ENCODE measurements at regions not wholly inside any gene's neighbourhood (a gene's known extent, or its start where the extent isn't known, plus 50 kb on each side); places are given as distances from the start of the nearest gene placed in this dataset.

DNA sequence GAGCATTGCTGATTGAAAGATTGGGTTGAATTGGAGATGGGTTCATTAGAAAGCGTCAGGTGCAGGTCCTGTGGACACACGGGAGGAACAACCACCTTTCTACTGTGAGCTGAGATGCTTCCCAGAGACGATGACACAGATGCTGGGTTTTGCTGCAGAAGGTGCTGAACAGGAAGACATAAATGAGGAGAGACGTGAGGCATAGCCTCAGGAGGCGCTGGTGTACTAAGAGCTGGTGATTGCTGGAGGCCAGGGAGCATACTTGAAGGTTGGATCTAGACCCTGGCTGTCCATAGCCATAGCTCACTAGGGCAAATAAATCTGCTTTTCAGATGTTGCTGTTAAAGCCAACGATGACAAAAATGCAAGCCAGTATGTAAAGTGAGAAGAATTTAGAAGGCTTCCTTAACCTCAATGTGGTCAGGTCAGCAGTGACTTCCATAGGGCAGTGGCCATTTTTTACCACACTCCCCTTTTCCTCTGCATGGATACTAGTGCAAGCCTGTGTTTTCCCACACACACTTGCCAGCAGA is 153.7 kb downstream of the SOX11 start:
- DNase-seq, result no peak

DNA sequence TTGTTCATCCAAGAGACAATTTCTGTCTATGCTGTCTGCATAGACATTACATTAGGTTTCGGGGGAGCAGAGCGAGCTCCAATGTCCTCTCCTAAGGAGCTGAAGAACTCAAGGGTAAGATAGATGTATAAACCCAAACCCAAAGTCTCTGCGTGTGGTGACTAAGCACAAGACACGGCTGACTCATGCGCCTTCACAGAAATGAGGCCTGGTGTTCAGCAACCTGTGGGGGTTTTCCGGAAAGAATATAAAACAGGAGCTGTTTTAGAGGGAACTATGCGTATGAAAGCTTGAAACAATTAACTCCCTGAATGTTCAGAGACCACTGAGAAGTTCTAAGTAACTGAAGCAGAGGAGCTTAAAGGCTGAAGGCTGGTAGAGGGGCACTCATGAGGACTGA is 154.7 kb downstream of the SOX11 start:
- no peak for DNase-seq

DNA sequence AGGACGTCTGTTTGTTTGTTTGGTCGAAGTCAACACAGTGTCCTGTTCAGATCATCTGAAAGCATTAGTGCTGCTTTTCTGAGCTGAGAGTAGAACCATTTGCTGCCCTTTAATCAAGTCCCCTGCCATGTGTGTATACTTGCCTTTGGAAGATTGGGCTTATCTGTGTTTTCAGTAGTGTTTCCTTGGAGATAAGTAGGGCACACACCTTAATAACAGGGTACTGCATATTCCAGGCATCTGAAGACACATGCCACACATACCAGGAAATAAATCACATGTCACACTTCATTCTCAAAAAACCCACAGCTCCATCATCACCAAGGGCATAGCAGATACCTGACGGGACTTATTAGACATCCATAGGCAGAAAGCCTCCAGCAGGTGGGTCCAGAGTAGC is 157.4 kb downstream of the SOX11 start:
- no peak for DNase-seq

DNA sequence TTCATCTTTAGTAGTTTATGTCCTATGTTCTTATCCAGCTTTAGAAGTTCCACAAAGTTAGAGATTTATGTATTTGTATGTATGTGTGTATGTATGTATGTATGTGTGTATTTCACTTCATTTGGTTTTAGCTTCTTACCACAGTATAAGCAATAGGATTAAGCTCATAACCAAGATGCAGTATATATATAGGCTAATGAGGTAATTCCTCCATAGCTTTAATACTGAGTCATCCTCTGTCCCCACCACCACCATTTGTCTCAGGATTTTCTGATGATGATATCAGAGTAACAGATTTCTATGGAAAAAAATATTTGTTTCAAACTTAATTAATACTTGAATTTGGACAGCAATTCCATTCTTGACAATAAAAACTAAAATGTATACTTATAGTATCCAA is 159.2 kb downstream of the SOX11 start:
- no peak for DNase-seq

DNA sequence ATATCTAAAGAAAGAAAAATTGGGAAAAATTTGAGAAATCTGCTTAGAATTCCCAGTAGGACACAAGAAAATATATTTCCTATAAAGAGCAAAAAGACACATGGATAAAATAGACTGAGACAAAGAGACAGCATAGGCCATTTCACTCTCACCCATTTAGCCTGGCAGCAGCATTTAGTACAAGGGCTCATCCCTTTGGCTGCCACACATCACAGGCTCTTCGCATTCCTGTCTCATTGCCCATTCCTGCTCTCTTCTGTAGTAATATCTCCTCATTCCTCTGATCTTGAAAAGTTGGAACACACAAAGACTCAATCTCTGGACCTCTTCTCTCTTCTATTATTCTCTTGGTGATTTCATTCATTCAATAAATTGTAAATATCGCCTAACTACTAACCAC is 162.6 kb downstream of the SOX11 start:
- no peak for DNase-seq

DNA sequence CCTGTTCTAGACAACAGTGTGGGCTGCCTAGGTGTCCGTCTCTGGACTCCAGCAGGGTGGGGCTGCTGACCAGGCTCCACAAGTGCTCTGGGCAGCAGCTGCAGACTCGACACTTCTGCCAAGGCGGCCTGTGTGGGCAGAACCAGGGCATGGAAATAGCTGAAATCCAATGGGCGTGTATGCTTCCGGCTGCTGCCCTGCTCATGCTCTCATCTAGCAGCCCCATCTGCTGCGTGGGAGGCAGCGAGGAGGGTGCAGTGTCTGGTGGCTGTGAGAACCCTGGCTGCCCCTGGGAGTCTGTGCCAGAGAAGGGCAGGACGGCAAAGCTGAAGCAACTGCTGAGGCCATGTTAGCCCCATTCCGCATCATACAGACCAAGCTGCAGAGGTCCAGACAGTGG is 174.9 kb downstream of the SOX11 start:
- DNase-seq, result no peak

DNA sequence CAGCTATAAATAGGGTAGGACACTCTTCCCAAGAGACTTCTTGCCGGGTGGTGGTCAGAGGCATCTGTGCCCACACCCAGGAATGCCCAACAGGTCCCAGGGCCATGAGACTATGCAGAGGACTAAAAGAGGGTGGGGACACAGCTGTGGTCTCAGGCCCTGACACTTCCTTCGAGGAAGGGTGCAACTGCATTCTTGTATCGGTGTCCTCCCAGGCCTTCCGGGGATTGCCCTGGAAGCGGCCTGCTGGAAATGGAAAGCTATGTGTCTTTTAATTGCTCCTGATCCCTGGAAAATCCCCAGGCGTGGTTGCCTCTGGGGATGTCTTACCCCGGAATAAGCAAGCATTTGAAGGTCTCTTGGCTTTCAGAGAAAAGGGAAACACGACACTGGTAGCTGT is 176.7 kb downstream of the SOX11 start:
- no peak for DNase-seq

DNA sequence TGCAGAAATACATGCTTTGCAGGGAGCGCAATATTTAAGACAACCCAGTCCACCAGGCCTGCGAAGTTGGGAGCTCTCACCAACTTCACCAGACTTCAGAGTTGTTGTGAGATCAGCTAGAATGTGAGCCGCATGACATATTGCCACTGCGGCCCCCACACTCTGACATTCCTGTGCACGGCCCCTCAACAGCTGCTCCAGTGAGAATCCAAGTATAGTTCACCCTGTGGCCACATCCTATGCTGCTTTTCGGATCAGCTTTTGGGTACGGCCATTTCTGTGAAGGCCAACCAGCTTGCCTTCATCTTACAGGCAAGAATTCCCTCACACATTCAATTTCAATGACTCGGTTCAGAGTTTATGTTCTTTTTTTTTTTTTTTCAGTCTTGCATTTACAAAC is 177.8 kb downstream of the SOX11 start:
- no peak for DNase-seq

DNA sequence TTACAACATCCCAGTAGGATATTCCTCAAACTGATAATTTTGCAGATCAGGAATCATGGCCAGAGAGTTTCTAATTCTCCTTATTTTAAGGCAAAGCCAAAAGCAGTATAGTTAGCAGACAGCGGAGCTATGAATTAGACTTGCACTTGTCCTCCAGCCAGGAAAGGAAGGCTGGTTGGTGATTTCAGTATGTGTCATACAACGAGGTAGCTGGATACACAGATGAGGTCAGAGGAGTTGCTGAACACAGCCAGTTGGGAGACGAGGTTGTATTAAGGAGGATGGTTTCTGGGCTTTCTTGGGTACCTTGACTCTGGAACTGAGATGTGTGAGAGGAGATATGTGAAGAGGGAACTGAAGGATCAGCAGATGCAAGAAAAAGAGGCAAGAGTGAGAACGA is 185.2 kb downstream of the SOX11 start:
- DNase-seq, result no peak

DNA sequence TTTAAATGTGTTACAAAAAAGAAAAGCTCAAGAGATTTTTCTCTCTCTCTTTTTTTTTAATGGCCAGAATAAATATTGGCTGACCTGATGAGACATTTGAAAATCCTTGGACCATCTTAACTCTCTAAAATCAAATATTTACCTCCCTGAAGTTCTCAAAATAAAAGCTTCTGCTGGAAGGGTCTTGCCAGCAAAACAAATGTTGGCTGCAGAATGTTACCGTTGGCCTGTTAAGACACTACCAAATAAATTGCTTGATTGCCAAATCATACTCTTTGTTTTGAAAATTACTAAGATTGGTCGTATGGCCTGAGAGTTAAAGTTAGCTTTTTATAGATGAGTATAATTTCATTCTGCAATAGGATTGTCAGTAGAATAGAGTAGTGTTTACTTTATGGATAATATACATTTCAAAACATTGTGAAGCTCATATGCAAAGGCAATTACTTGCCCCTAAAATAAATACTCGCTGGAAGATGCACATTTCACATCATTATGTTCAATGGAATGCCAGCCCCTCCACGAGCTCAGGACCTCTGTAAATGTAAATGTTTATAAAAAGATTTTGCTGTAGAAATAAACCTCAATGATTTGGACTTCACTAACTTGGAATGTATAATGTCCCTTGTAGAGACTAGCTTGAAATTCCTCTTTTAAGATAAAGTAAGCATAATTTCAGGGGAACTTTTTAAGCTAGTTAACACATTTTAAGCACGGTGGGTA is 193.4 kb downstream of the SOX11 start:
- DNase-seq, result no peak

DNA sequence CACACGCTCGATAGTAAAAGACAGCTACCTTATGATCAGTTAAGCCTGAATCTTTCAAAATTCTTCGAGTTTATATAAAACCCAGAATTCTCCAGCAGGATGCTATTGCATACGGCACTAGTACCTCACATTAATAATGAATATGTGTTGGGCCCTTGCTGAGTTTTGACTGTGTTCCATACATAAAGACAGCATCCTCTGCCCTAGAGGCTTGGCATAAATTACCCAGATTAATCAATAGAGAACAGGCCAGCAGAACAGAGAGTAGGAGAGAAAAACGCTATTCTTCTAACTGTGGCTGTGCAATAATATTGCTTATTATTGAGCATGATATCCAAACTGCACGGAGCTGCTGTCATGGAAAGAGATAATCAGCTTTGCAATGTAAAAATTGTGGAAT is 194.3 kb downstream of the SOX11 start:
- DNase-seq, result no peak

DNA sequence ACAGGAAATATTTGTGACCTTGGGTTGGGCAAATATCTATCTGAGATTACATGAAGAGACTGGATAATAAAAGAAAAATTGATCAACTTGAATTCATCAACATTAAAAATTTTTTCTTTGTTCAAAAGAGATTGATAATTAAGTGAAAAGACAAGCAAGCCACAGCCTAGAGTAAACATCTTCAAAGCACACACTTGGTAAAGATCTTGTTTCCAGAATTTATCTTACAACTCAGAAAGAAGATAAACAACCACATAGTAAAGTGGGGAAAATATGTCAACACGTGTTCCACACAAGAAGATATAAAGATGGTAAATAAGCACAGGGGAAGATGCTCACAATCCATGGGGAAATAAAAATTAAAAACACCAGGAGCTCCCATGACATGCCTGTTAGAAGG is 195.9 kb downstream of the SOX11 start:
- no peak for DNase-seq

DNA sequence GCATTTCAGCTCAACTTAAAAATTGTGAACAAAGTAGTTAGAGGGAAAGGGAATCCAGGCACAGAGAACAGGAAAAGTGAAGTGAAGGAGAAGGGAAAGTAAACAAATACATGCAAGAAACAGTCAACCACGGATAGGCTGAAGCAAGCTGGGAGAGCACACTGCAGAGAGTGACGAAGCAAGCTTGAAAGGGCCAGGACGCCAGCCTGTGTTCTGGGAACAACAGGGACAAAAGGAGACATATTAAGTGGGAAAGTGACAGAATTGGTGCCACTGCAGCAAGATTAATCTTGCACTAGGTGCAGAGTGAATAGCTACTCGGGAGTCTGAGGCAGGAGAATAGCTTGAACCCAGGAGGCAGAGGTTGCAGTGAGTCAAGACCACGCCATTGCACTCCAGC is 197.3 kb downstream of the SOX11 start:
- DNase-seq, result no peak

DNA sequence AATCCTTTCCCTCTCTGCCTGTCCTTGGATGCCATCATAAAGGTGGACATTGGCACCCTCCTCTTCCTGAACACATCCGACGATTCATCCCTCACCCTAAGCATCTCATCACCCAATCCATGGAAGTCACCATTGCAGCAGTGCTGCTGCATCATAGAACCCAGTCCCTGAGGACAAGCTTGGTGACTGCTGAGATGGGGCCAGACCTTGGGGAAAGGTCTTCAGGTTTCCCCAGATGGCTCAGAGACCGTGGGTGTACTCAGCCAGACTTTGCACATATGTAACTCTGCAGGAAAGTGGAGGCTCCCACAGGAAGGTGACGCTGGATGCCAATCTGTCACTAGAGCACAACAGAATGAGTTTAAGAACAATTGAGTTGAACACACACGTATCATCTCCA is 202.2 kb downstream of the SOX11 start:
- DNase-seq, result no peak

DNA sequence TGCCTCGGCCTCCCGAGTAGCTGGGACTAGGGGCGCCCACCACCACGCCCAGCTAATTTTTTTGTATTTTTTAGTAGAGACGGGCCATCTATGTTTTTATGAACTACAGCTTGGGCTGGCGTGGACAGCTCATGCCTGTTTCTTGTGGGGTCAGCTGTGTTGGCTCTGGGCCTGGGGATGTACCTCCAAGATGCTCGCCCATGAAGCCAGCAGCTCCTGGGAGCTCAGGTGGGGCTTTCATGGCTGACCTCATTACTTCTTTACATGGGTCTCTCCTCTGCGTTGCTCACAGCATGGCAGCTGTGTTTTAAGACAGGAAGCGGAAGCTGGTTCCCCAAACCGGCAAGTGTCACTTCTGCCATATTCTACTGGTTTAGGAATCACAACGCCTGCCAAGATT is 203.1 kb downstream of the SOX11 start:
- no peak for DNase-seq

DNA sequence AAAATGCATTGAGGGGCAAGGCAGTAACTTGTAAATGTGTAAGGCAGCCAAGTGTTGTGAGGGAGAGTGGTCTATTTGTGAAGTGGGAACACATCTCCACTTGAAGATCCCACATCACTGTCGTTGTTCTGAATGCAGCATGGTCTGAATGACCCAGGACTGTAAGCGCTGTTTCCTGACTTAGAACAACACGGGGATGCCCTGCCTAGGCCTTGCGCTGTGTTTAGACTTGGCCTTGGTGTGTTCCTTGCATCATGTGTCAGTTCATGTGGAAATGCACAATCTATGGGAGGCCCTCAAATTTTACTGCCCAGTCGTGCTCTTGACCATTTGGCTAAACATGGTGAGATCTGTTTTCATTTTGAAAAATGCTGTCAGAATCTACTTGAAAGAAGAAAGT is 205.1 kb downstream of the SOX11 start:
- DNase-seq, result no peak

DNA sequence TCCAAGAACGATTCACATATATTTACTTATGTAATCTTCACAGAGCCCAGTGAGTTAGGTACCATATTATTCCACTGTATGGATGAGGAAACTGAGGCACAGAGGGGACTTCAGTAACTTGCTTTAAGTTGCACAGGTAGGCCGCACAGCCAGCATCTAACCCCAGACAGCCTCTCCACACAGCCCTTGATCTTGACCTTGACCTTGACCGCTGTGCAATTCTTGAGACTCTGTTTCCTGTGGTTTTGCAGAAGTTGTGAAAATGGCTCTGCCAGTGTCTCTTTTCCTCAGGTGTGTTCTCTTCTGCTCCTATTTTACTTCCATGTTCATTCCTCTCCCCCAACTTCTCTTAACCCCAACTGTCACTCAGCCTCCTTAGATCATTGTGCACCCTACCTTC is 206.5 kb downstream of the SOX11 start:
- no peak for DNase-seq

DNA sequence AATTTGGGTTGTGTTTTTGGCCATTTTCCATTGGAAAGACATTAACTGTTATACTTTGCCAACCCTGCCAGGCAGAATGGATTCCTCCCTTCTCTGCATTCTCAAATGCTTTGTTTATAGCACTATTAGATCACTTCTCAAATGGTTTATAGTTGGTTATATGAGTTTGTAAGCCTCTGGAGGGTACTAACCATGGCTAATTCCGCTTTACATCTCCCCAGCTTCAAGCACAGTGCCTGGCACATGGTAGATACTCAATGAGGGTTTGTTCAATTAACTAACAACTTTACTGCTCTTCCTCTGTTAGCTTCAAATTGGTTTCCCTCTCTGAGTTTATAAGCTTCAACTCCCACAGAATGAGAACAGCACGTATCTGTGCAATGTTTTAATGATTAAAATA is 213.5 kb downstream of the SOX11 start:
- DNase-seq, result no peak

DNA sequence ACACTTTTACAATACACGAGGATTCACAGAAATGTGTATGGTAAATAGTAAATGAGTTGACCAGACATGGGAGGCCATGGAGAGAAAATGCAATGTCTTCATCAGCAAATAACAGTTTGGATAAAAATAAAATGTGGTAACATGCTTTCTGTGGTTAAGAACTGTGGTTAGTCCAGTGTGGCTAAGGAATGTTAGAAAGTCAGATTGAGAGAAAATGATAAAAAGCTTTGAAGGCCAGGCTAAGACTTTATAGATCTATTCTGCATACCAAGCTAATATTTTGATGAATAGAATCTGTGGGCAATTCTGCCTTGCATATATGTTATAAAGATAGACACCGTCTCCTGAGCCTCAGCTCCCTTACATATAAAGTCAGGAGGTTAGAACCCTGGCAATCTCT is 215.9 kb downstream of the SOX11 start:
- DNase-seq, result no peak

DNA sequence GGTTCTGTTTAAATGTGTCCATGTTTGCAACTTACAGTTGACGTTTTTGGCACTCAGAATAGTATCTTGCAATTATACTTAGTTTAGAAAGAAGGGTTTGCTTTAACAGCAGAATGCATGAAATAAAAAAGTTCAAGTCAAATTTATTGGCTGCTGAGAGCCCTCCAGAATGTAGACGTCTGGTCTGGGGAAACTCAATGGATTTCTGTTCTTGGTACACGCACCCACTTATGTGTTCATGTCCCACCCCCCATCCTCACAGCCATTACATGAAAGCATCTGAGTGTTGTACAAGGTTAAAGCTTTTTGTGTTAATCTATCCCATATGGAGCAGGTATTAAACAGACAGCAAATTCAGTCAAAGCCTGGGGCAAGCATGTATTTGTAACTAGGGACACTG is 219.5 kb downstream of the SOX11 start:
- no peak for DNase-seq

DNA sequence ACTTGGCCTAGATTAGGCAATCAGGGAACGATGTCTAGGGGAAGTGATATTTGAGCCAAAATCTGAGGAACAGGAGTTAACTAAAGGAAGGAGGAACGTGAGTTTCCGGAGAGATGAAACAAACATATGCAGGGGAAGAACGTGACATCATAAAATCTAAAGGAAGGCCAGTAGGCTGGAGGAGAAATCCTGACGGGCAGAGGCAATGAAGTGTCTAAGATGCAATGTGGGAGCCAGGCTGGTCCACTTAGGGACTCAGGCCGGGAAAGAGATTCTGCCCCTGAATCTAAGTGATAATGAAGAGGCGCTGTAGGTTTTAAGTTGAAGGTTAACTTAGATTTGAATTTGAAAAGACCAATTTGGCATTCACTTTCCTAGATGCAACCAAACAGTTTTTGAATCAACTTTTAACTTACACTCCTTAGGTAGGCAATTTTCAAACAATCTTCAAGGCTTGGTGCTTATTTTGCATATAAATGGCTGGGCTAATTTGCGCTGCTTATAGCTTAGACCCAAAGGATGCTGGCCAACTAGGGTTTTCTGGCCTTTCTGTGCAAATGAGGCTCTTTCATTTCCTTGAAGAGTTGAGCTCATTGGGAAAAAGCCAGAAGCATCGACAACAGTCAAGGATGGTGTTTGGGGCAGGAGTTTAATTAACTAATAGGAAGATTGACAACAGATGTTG is 221.7 kb downstream of the SOX11 start:
- DNase-seq, result no peak

DNA sequence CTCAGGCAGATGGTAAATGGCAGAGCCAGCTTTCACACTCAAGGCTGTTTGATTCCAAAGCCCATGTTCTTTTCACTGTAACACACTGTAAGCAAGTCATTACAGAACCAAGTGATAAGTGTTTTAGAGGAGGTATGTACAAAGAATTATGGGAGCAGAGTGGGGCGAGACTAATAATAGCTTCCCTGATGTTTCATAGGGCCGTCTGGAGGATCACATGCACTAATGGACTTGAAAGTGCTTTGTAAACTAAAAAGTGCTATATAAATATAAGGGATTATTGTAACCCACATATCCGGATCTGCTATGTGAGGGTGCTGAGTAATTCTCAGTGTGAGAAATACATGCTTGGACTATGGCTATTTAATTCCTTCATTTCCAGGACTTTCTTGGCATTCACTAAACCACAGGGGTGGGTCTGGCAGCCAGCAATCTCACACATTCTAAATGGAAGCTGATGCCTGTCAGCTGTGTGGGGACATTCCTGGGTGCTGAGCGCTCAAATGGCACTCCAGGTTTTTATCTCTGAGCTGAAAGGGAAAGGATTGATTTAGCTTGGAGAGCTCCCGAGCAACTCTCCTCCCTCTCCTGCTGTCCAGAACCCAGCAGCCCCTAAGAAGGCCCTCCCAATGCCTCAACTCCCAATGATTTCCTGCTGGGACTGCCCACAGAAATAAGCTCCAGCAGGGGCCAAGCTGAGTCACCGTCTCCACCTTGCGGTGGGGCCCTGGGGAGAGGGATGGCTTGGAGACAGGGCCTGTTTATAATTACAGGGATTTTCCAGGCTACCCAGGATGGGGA is 222.8 kb downstream of the SOX11 start:
- no peak for DNase-seq

DNA sequence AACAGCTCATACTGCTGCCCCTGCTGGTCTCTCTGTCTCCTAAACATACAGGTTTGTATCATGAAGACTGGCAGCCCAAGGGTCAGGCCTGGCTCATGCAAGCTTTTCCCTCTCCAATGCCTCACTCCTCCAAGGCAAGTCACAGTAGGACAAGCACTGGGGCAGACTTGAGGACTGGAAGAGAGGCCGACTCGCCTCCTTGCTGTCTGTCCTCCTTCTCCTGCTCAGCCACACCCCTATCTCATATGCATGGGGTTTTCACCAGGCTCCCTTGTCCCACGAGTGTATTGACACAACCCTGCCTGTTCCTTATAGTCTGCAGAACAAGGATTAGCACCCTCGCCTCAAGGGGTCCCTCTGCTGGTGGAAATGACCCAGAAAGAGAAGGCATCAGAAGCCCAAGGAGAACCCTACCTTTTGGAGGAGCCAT is 223.7 kb downstream of the SOX11 start:
- DNase-seq, result no peak

DNA sequence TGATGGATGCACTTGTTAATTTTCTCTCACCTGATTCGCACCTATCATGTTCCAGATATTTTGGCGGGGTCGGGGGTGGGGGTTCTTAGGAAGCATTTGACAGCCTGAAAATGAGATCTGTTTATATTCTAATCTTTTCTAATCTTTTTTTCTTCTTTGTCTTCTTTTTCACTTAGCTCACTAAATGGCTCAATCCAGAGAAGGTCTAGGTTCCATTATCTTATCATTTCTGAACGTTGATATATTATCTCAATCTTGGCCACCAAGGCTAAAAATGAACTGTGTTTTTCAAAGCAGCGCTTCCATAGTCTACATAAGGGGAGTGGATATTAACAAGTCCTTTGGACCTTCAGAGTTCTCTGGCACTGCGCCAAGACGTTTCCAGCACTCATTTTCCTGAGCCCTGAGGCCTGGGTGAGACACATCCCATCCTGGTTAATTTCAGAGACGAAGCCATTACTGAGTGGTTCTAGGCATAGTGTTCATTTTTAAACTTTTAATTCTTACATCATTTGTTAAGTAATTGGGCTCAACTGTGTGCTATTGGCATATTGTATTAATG is 229.0 kb downstream of the SOX11 start:
- DNase-seq, result no peak

Data from CD4-positive, alpha-beta T cell treated with Interleukin-21 for 1 hour (primary cell).